ENCODE measurements at regions not wholly inside any gene's neighbourhood (a gene's known extent, or its start where the extent isn't known, plus 50 kb on each side); places are given as distances from the start of the nearest gene placed in this dataset.

- Histone ChIP-seq H3K27ac (ENCODE audit: low read depth, low read length) (no peak overlapping the region), H3K36me3 (ENCODE audit: insufficient read depth, low read length) (no peaks in the 10 kb centered on the region), H3K9me3 (ENCODE audit: low read length) (no peaks in the 10 kb centered on the region), H3K4me1 (ENCODE audit: insufficient read depth, low read length) (no peaks in the 10 kb centered on the region), H3K27me3 (ENCODE audit: insufficient read depth, low read length, poor library complexity, severe bottlenecking) (no peaks in the 10 kb centered on the region), H3K4me3 (ENCODE audit: low read length) (no peak overlapping the region)
- Mint-ChIP-seq H3K4me3 (no peak overlapping the region), H3K27ac (peak overlapping the region in 1 of 8 donors; percentile 17), H3K27me3 (peaks cover 18 to 27% of the 10 kb centered on the region in 2 donors), H3K4me1 (peaks cover 6 to 12% (median 9%) of the 10 kb centered on the region in 3 donors), H3K9me3 (no peaks in the 10 kb centered on the region), H3K36me3 (peaks cover 0 to 1% (median 0%) of the 10 kb centered on the region in 3 donors)
- DNase-seq: no peak
- ChIA-PET CTCF (no interaction called here), POLR2A (no interaction called here)
Measured at GRCh38 chr2:166381-166780, 97.5 kb downstream of the SH3YL1 start.

GRCh38 chr2:165530-165929, 98.3 kb downstream of the SH3YL1 start:
- no peak for DNase-seq
- Histone ChIP-seq H3K4me1 (ENCODE audit: insufficient read depth, low read length) (no peaks in the 10 kb centered on the region), H3K4me3 (ENCODE audit: low read length) (no peak overlapping the region), H3K36me3 (ENCODE audit: insufficient read depth, low read length) (no peaks in the 10 kb centered on the region), H3K27me3 (ENCODE audit: insufficient read depth, low read length, poor library complexity, severe bottlenecking) (no peaks in the 10 kb centered on the region), H3K27ac (ENCODE audit: low read depth, low read length) (no peak overlapping the region), H3K9me3 (ENCODE audit: low read length) (no peaks in the 10 kb centered on the region)
- ChIA-PET POLR2A (no interaction called here), CTCF (no interaction called here)
- H3K4me1 Mint-ChIP-seq: peaks cover 6 to 12% (median 9%) of the 10 kb centered on the region in 3 donors
- H3K36me3 Mint-ChIP-seq: peaks cover 0 to 1% (median 0%) of the 10 kb centered on the region in 3 donors
- H3K9me3 Mint-ChIP-seq: no peaks in the 10 kb centered on the region
- no peak overlapping the region for H3K4me3 Mint-ChIP-seq
- H3K27ac Mint-ChIP-seq: no peak overlapping the region
- peaks cover 21 to 33% of the 10 kb centered on the region in 2 donors for H3K27me3 Mint-ChIP-seq

- Histone ChIP-seq H3K4me3 (ENCODE audit: low read length) (no peak overlapping the region), H3K27ac (ENCODE audit: low read depth, low read length) (no peak overlapping the region), H3K27me3 (ENCODE audit: insufficient read depth, low read length, poor library complexity, severe bottlenecking) (no peaks in the 10 kb centered on the region), H3K36me3 (ENCODE audit: insufficient read depth, low read length) (no peaks in the 10 kb centered on the region), H3K9me3 (ENCODE audit: low read length) (no peaks in the 10 kb centered on the region), H3K4me1 (ENCODE audit: insufficient read depth, low read length) (no peaks in the 10 kb centered on the region)
- Mint-ChIP-seq H3K36me3 (peaks cover 0 to 1% (median 0%) of the 10 kb centered on the region in 3 donors), H3K4me1 (peaks cover 6 to 12% (median 9%) of the 10 kb centered on the region in 3 donors), H3K27me3 (peaks cover 26 to 37% of the 10 kb centered on the region in 2 donors), H3K27ac (no peak overlapping the region), H3K4me3 (no peak overlapping the region), H3K9me3 (no peaks in the 10 kb centered on the region)
- DNase-seq: no peak
- CTCF ChIA-PET: interaction anchor here (1.0 kb wide), 1 partner anchor 144 kb away, joined by 3 read pairs; no protein-coding TSS in a partner anchor
- POLR2A ChIA-PET: no interaction called here
Measured at GRCh38 chr2:162473-163382, 101.1 kb downstream of the SH3YL1 start.

- Mint-ChIP-seq H3K4me3 (no peak overlapping the region), H3K4me1 (peaks cover 6 to 12% (median 9%) of the 10 kb centered on the region in 3 donors), H3K27me3 (peaks cover 26 to 36% of the 10 kb centered on the region in 2 donors), H3K36me3 (peaks cover 0 to 1% (median 0%) of the 10 kb centered on the region in 3 donors), H3K9me3 (no peaks in the 10 kb centered on the region), H3K27ac (no peak overlapping the region)
- ChIA-PET CTCF (no interaction called here), POLR2A (no interaction called here)
- Histone ChIP-seq H3K4me3 (ENCODE audit: low read length) (no peak overlapping the region), H3K27ac (ENCODE audit: low read depth, low read length) (no peak overlapping the region), H3K9me3 (ENCODE audit: low read length) (no peaks in the 10 kb centered on the region), H3K36me3 (ENCODE audit: insufficient read depth, low read length) (no peaks in the 10 kb centered on the region), H3K27me3 (ENCODE audit: insufficient read depth, low read length, poor library complexity, severe bottlenecking) (no peaks in the 10 kb centered on the region), H3K4me1 (ENCODE audit: insufficient read depth, low read length) (no peaks in the 10 kb centered on the region)
- DNase-seq: no peak
Measured at GRCh38 chr2:161729-162128, 102.1 kb downstream of the SH3YL1 start.

- H3K9me3 Mint-ChIP-seq: peaks cover 0 to 1% (median 0%) of the 10 kb centered on the region in 5 donors
- peaks cover 0 to 2% (median 0%) of the 10 kb centered on the region in 3 donors for H3K4me1 Mint-ChIP-seq
Measured at GRCh38 chr2:151553-152334, 105.4 kb upstream of the FAM110C start.

GRCh38 chr2:145407-145806, 99.1 kb upstream of the FAM110C start:
- H3K4me1 Mint-ChIP-seq: peaks cover 0 to 2% (median 0%) of the 10 kb centered on the region in 3 donors
- H3K36me3 Mint-ChIP-seq: no peaks in the 10 kb centered on the region
- POLR2A ChIA-PET: no interaction called here
- CTCF ChIA-PET: no interaction called here
- no peaks in the 10 kb centered on the region for H3K9me3 Mint-ChIP-seq
- Histone ChIP-seq H3K27me3 (ENCODE audit: insufficient read depth, low read length, poor library complexity, severe bottlenecking) (no peaks in the 10 kb centered on the region), H3K4me3 (ENCODE audit: low read length) (no peak overlapping the region), H3K4me1 (ENCODE audit: insufficient read depth, low read length) (no peaks in the 10 kb centered on the region), H3K36me3 (ENCODE audit: insufficient read depth, low read length) (no peaks in the 10 kb centered on the region), H3K9me3 (ENCODE audit: low read length) (no peaks in the 10 kb centered on the region), H3K27ac (ENCODE audit: low read depth, low read length) (no peak overlapping the region)
- DNase-seq: no peak
- no peak overlapping the region for H3K4me3 Mint-ChIP-seq
- H3K27me3 Mint-ChIP-seq: peaks cover 24 to 40% of the 10 kb centered on the region in 2 donors
- H3K27ac Mint-ChIP-seq: no peak overlapping the region

More at GRCh38 chr2:151553-152334, 105.4 kb upstream of the FAM110C start:
- H3K4me3 Mint-ChIP-seq: no peak overlapping the region
- H3K27ac Mint-ChIP-seq: no peak overlapping the region
- no peaks in the 10 kb centered on the region for H3K9me3 ChIP-seq (ENCODE audit: low read length)
- H3K4me3 ChIP-seq (ENCODE audit: low read length): no peak overlapping the region
- no peaks in the 10 kb centered on the region for H3K36me3 ChIP-seq (ENCODE audit: insufficient read depth, low read length)
- DNase-seq: no peak
- POLR2A ChIA-PET: no interaction called here
- H3K36me3 Mint-ChIP-seq: peaks cover 0 to 2% (median 0%) of the 10 kb centered on the region in 3 donors
- H3K27me3 ChIP-seq (ENCODE audit: insufficient read depth, low read length, poor library complexity, severe bottlenecking): no peaks in the 10 kb centered on the region
- H3K27me3 Mint-ChIP-seq: peaks cover 5 to 41% of the 10 kb centered on the region in 2 donors
- H3K27ac ChIP-seq (ENCODE audit: low read depth, low read length): no peak overlapping the region
- CTCF ChIA-PET: no interaction called here
- H3K4me1 ChIP-seq (ENCODE audit: insufficient read depth, low read length): no peaks in the 10 kb centered on the region

- DNase-seq: no peak
- Histone ChIP-seq H3K4me3 (ENCODE audit: low read length) (no peak overlapping the region), H3K36me3 (ENCODE audit: insufficient read depth, low read length) (no peaks in the 10 kb centered on the region), H3K27me3 (ENCODE audit: insufficient read depth, low read length, poor library complexity, severe bottlenecking) (no peaks in the 10 kb centered on the region), H3K4me1 (ENCODE audit: insufficient read depth, low read length) (no peaks in the 10 kb centered on the region), H3K27ac (ENCODE audit: low read depth, low read length) (no peak overlapping the region), H3K9me3 (ENCODE audit: low read length) (no peaks in the 10 kb centered on the region)
- H3K27ac Mint-ChIP-seq: peak overlapping the region in 1 of 8 donors; percentile 19
- H3K36me3 Mint-ChIP-seq: no peaks in the 10 kb centered on the region
- no peaks in the 10 kb centered on the region for H3K9me3 Mint-ChIP-seq
- H3K27me3 Mint-ChIP-seq: peaks cover 31 to 53% of the 10 kb centered on the region in 2 donors
- H3K4me1 Mint-ChIP-seq: no peaks in the 10 kb centered on the region
- CTCF ChIA-PET: no interaction called here
- H3K4me3 Mint-ChIP-seq: no peak overlapping the region
- POLR2A ChIA-PET: no interaction called here
Measured at GRCh38 chr2:141611-142010, 95.3 kb upstream of the FAM110C start.

- Mint-ChIP-seq H3K4me1 (no peaks in the 10 kb centered on the region), H3K4me3 (no peak overlapping the region), H3K27ac (no peak overlapping the region), H3K9me3 (no peaks in the 10 kb centered on the region), H3K36me3 (no peaks in the 10 kb centered on the region), H3K27me3 (peaks cover 29 to 71% of the 10 kb centered on the region in 2 donors)
- Histone ChIP-seq H3K27ac (ENCODE audit: low read depth, low read length) (no peak overlapping the region), H3K27me3 (ENCODE audit: insufficient read depth, low read length, poor library complexity, severe bottlenecking) (peaks cover 2% of the 10 kb centered on the region), H3K36me3 (ENCODE audit: insufficient read depth, low read length) (no peaks in the 10 kb centered on the region), H3K4me1 (ENCODE audit: insufficient read depth, low read length) (no peaks in the 10 kb centered on the region), H3K9me3 (ENCODE audit: low read length) (no peaks in the 10 kb centered on the region), H3K4me3 (ENCODE audit: low read length) (no peak overlapping the region)
- CTCF ChIA-PET: no interaction called here
- DNase-seq: no peak
- POLR2A ChIA-PET: no interaction called here
Measured at GRCh38 chr2:136666-137065, 90.4 kb upstream of the FAM110C start.
